Gastroesophageal sphincter (tissue), 4 donors: ENCODE measurements at regions not wholly inside any gene's neighbourhood (a gene's known extent, or its start where the extent isn't known, plus 50 kb on each side); places are given as distances from the start of the nearest gene placed in this dataset.

Experiments used
- ATAC-seq: fragments of 150-250 bp; one replicate; pipeline ENCODE4 v1.9.1; 2016; ENCODE audit warnings: mild to moderate bottlenecking, moderate library complexity
- H3K27ac ChIP-seq, 4 donors: fragments of 200-600 bp; sonication (generic) in 3 of 4; 1 replicate in 3 of 4; 2 replicates in 1 of 4; pipeline ENCODE4 v1.5.1; 2016 to 2019
- H3K27me3 ChIP-seq: fragments of 200-600 bp; sonication (generic); one replicate; pipeline ENCODE4 v1.5.1; 2019
- H3K36me3 ChIP-seq, 2 donors: fragments of 200-600 bp; sonication (generic); one replicate each; pipeline ENCODE4 v1.5.1; 2019; ENCODE audit warnings: control low read depth in 1 of 2
- H3K4me1 ChIP-seq, 3 donors: fragments of 200-600 bp; sonication (generic); 1 replicate in 2 of 3; 2 replicates in 1 of 3; pipeline ENCODE4 v1.5.1; 2016 to 2019; ENCODE audit warnings: control low read depth in 2 of 3
- H3K4me3 ChIP-seq, 2 donors: fragments of 200-600 bp; sonication (generic); one replicate each; pipeline ENCODE4 v1.5.1; 2019; ENCODE audit warnings: mild to moderate bottlenecking in 1 of 2, moderate library complexity in 1 of 2
- H3K9me3 ChIP-seq, 3 donors: fragments of 200-600 bp; sonication (generic); one replicate each; pipeline ENCODE4 v1.5.1; 2017 to 2019; ENCODE audit warnings: control low read depth in 2 of 3
- EP300 ChIP-seq: sonication (generic); formaldehyde crosslinking; IDR thresholded peaks from one replicate; pipeline ENCODE4 v1.6.1; 2017; ENCODE audit warnings: antibody characterized with exemption, mild to moderate bottlenecking
- POLR2A ChIP-seq, 2 donors: fragments of 450-650 bp; IDR thresholded peaks; one replicate each; pipeline ENCODE4 v1.6.1; 2017; ENCODE audit warnings: antibody characterized with exemption in 2 of 2, mild to moderate bottlenecking in 2 of 2, moderate library complexity in 1 of 2
- POLR2AphosphoS5 ChIP-seq: sonication (generic); formaldehyde crosslinking; IDR thresholded peaks from one replicate; pipeline ENCODE4 v1.6.1; 2017; ENCODE audit warnings: antibody characterized with exemption
- whole genome bisulfite sequencing, 2 donors: methylation state at CpG; one replicate each; pipeline ENCODE4 v1.1.5; 2018; ENCODE audit warnings: low coverage in 1 of 2; 5-methylcytosine and 5-hydroxymethylcytosine counted together
- TF ChIP-seq, protein P1 (sequence below), 4 experiments: fragments of 200-600 bp in 2 of 4; fragments of 450-650 bp in 2 of 4; sonication (generic) in 1 of 4; IDR thresholded peaks; one replicate each; pipeline ENCODE4 v1.5.1; 2017 to 2019; ENCODE audit warnings: antibody characterized with exemption in 4 of 4, mild to moderate bottlenecking in 2 of 4, moderate library complexity in 2 of 4

DNA sequence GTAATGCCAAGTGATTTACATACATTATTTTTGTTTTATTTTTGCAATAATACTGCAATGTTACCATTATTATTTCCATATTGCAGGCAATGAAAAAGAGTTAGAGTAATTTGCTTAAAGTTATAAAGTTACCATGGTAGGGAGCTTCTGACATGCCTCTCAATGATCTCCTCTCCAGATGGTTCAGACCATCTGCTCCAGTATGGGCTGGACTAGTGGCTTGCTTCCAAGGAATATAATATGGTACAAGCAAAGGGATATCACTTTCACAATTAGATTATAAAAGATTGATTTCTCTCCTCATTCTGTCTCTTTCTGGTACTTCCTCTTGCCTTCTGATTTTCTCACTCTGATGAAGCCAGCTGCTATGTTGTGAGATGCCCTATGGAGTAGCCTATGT is 245.4 kb downstream of the INSIG2 start:
- Histone ChIP-seq H3K4me1 (no peaks in the 10 kb centered on the region), H3K9me3 (no peaks in the 10 kb centered on the region), H3K4me3 (no peak overlapping the region), H3K36me3 (no peaks in the 10 kb centered on the region), H3K27ac (no peak overlapping the region), H3K27me3 (no peaks in the 10 kb centered on the region)
- no peak for ATAC-seq
- TF ChIP-seq POLR2A (IDR thresholded peaks at IDR 0.05) (no peak), EP300 (no peak), POLR2AphosphoS5 (no peak)
- TF ChIP-seq, protein P1, sequence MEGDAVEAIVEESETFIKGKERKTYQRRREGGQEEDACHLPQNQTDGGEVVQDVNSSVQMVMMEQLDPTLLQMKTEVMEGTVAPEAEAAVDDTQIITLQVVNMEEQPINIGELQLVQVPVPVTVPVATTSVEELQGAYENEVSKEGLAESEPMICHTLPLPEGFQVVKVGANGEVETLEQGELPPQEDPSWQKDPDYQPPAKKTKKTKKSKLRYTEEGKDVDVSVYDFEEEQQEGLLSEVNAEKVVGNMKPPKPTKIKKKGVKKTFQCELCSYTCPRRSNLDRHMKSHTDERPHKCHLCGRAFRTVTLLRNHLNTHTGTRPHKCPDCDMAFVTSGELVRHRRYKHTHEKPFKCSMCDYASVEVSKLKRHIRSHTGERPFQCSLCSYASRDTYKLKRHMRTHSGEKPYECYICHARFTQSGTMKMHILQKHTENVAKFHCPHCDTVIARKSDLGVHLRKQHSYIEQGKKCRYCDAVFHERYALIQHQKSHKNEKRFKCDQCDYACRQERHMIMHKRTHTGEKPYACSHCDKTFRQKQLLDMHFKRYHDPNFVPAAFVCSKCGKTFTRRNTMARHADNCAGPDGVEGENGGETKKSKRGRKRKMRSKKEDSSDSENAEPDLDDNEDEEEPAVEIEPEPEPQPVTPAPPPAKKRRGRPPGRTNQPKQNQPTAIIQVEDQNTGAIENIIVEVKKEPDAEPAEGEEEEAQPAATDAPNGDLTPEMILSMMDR (IDR thresholded peaks at IDR 0.05) = no peak

DNA sequence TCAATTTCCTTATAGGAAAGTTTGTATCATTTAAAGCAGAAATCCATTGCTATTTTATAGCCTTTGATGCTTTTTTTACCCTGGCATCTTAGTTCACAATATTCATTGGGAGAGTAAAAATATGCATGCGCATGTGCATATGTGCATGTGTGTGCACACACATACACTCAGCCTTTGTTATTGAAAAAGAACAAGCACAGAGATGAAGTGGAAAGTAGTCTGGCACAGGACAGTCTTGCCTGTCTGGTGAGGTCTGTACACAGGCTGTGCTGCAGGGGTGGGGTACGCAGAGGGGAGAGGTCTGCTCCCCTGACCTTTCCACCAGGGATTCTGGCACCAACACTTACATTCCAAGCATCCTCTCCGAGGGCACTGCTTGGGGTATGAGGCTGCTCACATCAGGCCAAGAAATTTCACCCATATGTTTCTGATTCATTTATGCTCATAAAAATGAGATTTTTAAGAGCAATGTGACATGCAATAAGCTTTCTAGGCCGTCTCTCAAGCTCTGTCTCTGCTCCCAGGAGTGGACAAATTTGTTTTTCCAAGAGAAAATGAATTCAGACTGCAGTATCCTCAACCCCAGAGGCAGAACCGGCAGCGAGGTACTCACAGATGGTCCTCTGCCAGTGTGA is 237.2 kb downstream of the INSIG2 start:
- no peak overlapping the region for H3K4me3 ChIP-seq
- peaks cover 39% of the 10 kb centered on the region for H3K27me3 ChIP-seq
- no peak for ATAC-seq
- no peaks in the 10 kb centered on the region for H3K4me1 ChIP-seq
- WGBS, 2 donors = 63 to 69% methylated on average over 3 to 5 of the region's 6 CpGs
- TF ChIP-seq EP300 = no peak
- no peak for TF ChIP-seq POLR2A (IDR thresholded peaks at IDR 0.05)
- TF ChIP-seq POLR2AphosphoS5 = no peak
- TF ChIP-seq, protein P1 (IDR thresholded peaks at IDR 0.05) = no peak
- no peak overlapping the region for H3K27ac ChIP-seq
- no peaks in the 10 kb centered on the region for H3K9me3 ChIP-seq
- no peaks in the 10 kb centered on the region for H3K36me3 ChIP-seq

DNA sequence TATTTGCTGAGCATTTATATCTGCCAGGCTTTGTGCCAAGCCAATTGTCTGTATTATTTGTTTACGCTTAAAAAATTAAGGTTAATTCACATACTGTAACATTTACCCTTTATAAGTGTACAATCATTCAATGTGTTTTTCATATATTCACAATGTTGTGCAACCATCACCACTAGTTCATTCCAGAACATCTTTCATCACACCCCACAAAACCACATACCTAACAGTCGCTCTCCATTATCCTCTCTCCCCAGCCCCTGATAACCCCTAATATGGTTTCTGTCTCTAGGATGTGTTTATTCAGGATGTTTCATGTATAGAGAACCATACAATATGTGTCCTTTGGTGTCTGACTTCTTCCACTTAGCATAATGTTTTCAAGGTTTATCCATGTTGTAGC is 234.1 kb downstream of the INSIG2 start:
- Histone ChIP-seq H3K4me3 (no peak overlapping the region), H3K9me3 (no peaks in the 10 kb centered on the region), H3K4me1 (no peaks in the 10 kb centered on the region), H3K36me3 (no peaks in the 10 kb centered on the region), H3K27ac (no peak overlapping the region), H3K27me3 (peaks cover 39% of the 10 kb centered on the region)
- WGBS, 2 donors = 89 to 100% methylated on average over 2 of the region's 2 CpGs
- no peak for ATAC-seq
- TF ChIP-seq POLR2AphosphoS5 (no peak), POLR2A (IDR thresholded peaks at IDR 0.05) (no peak)
- TF ChIP-seq, protein P1 (IDR thresholded peaks at IDR 0.05) = no peak

DNA sequence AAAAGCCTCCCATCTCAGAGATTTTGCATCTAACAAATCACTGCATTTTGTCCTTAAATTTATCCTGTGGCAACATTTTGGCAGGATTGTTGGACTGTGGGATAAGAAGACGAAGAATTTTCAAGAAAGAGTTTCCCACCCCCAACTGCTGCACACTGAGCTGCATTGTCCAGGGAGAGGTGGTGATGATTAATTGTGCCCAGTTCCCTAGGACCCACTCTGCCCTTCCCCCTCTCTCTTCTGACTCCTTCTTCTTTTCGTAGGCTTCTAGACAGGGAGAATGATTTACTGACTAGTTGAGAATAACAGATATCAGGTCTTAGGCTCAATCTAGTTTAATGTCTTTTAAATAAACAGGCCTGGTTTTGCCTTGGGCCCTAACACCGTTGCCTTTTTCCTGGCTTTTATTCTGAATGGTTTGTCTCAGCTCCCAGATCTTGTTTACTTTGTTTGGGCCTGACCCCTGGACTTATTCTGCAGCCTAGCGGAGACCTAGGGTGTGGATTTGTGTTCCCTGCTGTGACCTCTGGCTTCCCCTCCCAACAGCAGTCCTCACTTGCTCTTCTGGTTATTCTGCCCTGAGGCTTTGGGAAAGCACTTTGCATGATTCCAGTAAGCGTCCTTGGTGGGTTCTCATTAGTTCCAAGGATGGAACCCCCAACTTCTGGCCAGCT is 233.3 kb downstream of the INSIG2 start:
- WGBS, 2 donors = 11 to 27% methylated on average over 3 to 5 of the region's 5 CpGs
- no peak for ATAC-seq
- TF ChIP-seq POLR2A (IDR thresholded peaks at IDR 0.05) (no peak), EP300 (no peak), POLR2AphosphoS5 (no peak)
- TF ChIP-seq, protein P1 (IDR thresholded peaks at IDR 0.05) = no peak
- Histone ChIP-seq H3K9me3 (no peaks in the 10 kb centered on the region), H3K4me1 (no peaks in the 10 kb centered on the region), H3K36me3 (no peaks in the 10 kb centered on the region), H3K4me3 (no peak overlapping the region), H3K27me3 (peaks cover 44% of the 10 kb centered on the region), H3K27ac (no peak overlapping the region)

DNA sequence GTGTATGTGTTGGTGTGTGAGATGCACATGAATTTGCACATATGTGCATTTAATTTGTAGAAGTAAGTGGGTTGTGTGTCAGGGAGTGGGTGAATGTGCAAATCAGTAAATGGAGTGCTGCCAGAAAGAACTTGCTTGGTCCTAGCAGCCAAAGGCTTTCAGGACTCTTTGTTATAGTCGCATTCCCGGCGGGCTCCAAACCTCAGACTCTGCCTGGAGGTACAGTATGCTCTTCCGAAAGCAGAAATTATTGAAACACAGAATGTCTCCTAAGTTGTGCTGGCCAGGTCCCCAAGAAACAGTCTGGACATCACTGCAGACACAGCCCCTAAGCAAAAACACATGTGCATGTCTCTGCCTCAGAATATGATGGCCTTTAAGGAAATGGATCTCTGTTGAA is 232.4 kb downstream of the INSIG2 start:
- Histone ChIP-seq H3K4me1 (no peaks in the 10 kb centered on the region), H3K27me3 (peaks cover 53% of the 10 kb centered on the region), H3K36me3 (no peaks in the 10 kb centered on the region), H3K27ac (no peak overlapping the region), H3K4me3 (no peak overlapping the region), H3K9me3 (no peaks in the 10 kb centered on the region)
- 49 to 80% methylated on average over 1 to 4 of the region's 4 CpGs for WGBS, 2 donors
- no peak for ATAC-seq
- TF ChIP-seq, protein P1 (IDR thresholded peaks at IDR 0.05) = no peak
- TF ChIP-seq POLR2AphosphoS5 (no peak), EP300 (no peak), POLR2A (IDR thresholded peaks at IDR 0.05) (no peak)
